Liver (tissue), 8 donors: ENCODE measurements at regions not wholly inside any gene's neighbourhood (a gene's known extent, or its start where the extent isn't known, plus 50 kb on each side); places are given as distances from the start of the nearest gene placed in this dataset.

Source experiments
- DNase-seq: peaks from one replicate; pipeline ENCODE4 v3.0.0-alpha.2; 2017; ENCODE audit warnings: low spot score
- H3K27ac ChIP-seq, 2 donors: one replicate each; pipeline ENCODE4 v1.7.0; 2013; ENCODE audit warnings: inconsistent platforms in 2 of 2, low read length in 2 of 2, control low read depth in 1 of 2, low read depth in 1 of 2, mild to moderate bottlenecking in 1 of 2
- H3K27me3 ChIP-seq, 4 donors: one replicate each; pipeline versions ENCODE4 v1.6.1 to v1.7.0; 2013; ENCODE audit warnings: low read length in 3 of 4, inconsistent platforms in 1 of 4, mild to moderate bottlenecking in 1 of 4, moderate library complexity in 1 of 4; ENCODE audit not compliant: control insufficient read depth in 4 of 4, insufficient read depth in 4 of 4
- H3K36me3 ChIP-seq, 4 donors: one replicate each; pipeline versions ENCODE4 v1.6.1 to v1.7.0; 2013; ENCODE audit warnings: low read length in 3 of 4, mild to moderate bottlenecking in 3 of 4, low read depth in 1 of 4, moderate library complexity in 1 of 4; ENCODE audit not compliant: control insufficient read depth in 4 of 4, insufficient read depth in 3 of 4
- H3K4me1 ChIP-seq, 4 donors: one replicate each; pipeline versions ENCODE4 v1.6.1 to v1.7.0; 2013; ENCODE audit warnings: low read length in 3 of 4, mild to moderate bottlenecking in 3 of 4, moderate library complexity in 1 of 4; ENCODE audit not compliant: control insufficient read depth in 4 of 4, insufficient read depth in 4 of 4
- H3K4me3 ChIP-seq, 3 donors: one replicate each; pipeline versions ENCODE4 v1.6.1 to v1.7.0; 2013; ENCODE audit warnings: low read length in 3 of 3, control low read depth in 1 of 3, low read depth in 1 of 3, mild to moderate bottlenecking in 1 of 3
- H3K9ac ChIP-seq, 2 donors: one replicate each; pipeline ENCODE4 v1.7.0; 2013; ENCODE audit warnings: low read length in 2 of 2, mild to moderate bottlenecking in 2 of 2, moderate library complexity in 2 of 2, control low read depth in 1 of 2, low read depth in 1 of 2
- H3K9me3 ChIP-seq, 4 donors: one replicate each; pipeline versions ENCODE4 v1.6.1 to v1.7.0; 2013; ENCODE audit warnings: low read length in 3 of 4; ENCODE audit not compliant: control insufficient read depth in 4 of 4
- EGR1 ChIP-seq, 2 donors: IDR thresholded peaks; 2 replicates each; pipeline ENCODE4 v1.6.1; 2016 to 2018; ENCODE audit warnings: antibody characterized with exemption in 2 of 2, low read depth in 2 of 2
- FOXA1 ChIP-seq: IDR thresholded peaks from 2 replicates; pipeline ENCODE4 v1.6.1; 2016; ENCODE audit warnings: antibody characterized with exemption
- FOXA2 ChIP-seq: IDR thresholded peaks from 2 replicates; pipeline ENCODE4 v1.6.1; 2016; ENCODE audit warnings: antibody characterized with exemption
- GABPA ChIP-seq, 2 donors: IDR thresholded peaks in 1 of 2; conservative IDR thresholded peaks in 1 of 2; 2 replicates each; pipeline ENCODE4 v1.6.1; 2016; ENCODE audit warnings: antibody characterized with exemption in 2 of 2, mild to moderate bottlenecking in 1 of 2, moderate library complexity in 1 of 2
- HNF4A ChIP-seq, 2 donors: conservative IDR thresholded peaks; 2 replicates each; pipeline ENCODE4 v1.6.1; 2016; ENCODE audit warnings: antibody characterized with exemption in 2 of 2, mild to moderate bottlenecking in 2 of 2
- NR2F2 ChIP-seq: IDR thresholded peaks from 2 replicates; pipeline ENCODE4 v1.6.1; 2016; ENCODE audit warnings: antibody characterized with exemption
- RAD21 ChIP-seq, 2 donors: IDR thresholded peaks; 2 replicates each; pipeline ENCODE4 v1.6.1; 2016; ENCODE audit warnings: antibody characterized with exemption in 2 of 2, mild to moderate bottlenecking in 2 of 2
- YY1 ChIP-seq: IDR thresholded peaks from 2 replicates; pipeline ENCODE4 v1.6.1; 2016; ENCODE audit warnings: antibody characterized with exemption, mild to moderate bottlenecking
- WGBS: extraction: QIAGEN DNeasy Blood & Tissue Kit; methylation state at CpG from one replicate; pipeline ENCODE4 v1.1.7; 2013; 5-methylcytosine and 5-hydroxymethylcytosine counted together
- TF ChIP-seq, protein P1 (sequence below): IDR thresholded peaks from 2 replicates; pipeline ENCODE4 v1.6.1; 2016; ENCODE audit warnings: antibody characterized with exemption
- TF ChIP-seq, protein P2 (sequence below): fragments of 150-350 bp; IDR thresholded peaks from 2 replicates; pipeline ENCODE4 v1.5.1; 2017; ENCODE audit warnings: improper control_type of control experiment, low read depth, low read length; ENCODE audit not compliant: missing input control
- TF ChIP-seq, protein P3 (sequence below): IDR thresholded peaks from 2 replicates; pipeline ENCODE4 v1.6.1; 2016; ENCODE audit warnings: antibody characterized with exemption, mild to moderate bottlenecking
- TF ChIP-seq, protein P4 (sequence below): IDR thresholded peaks from 2 replicates; pipeline ENCODE4 v1.6.1; 2016; ENCODE audit warnings: antibody characterized with exemption
- donor health status: healthy.
- donor health status: healthy.
- donor health status: healthy.
- donor health status: healthy.
- donor health status: healthy.

DNA sequence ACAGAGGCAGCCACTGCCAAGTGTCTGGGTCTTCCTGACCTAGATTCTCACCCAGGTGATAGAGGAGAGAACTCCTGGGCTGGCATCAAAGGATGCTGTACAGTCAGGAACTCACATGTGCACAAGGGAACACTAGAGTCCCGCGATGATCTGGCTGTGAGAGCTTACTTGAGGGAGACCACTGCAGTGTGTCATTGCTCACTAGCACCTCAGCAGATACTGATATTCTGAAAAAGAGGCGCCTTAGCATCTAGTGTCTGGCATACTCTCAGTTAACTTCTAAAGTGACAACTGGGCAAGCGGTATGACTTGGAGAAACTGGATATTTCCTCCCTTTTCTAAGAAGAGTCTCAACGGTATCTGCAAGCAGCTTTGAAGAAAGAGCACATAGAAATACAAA lies 189.9 kb downstream of the CMPK2 start:
- Histone ChIP-seq H3K9ac (no peak overlapping the region), H3K36me3 (no peaks in the 10 kb centered on the region), H3K4me3 (no peak overlapping the region), H3K27ac (no peak overlapping the region), H3K9me3 (peaks cover 0 to 3% (median 0%) of the 10 kb centered on the region in 4 donors), H3K4me1 (no peaks in the 10 kb centered on the region), H3K27me3 (no peaks in the 10 kb centered on the region)
- WGBS, result 88% methylated on average over 5 of the region's 5 CpGs
- TF ChIP-seq, protein P1, sequence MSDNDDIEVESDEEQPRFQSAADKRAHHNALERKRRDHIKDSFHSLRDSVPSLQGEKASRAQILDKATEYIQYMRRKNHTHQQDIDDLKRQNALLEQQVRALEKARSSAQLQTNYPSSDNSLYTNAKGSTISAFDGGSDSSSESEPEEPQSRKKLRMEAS, result no peak
- TF ChIP-seq FOXA1, result no peak
- TF ChIP-seq, protein P2, sequence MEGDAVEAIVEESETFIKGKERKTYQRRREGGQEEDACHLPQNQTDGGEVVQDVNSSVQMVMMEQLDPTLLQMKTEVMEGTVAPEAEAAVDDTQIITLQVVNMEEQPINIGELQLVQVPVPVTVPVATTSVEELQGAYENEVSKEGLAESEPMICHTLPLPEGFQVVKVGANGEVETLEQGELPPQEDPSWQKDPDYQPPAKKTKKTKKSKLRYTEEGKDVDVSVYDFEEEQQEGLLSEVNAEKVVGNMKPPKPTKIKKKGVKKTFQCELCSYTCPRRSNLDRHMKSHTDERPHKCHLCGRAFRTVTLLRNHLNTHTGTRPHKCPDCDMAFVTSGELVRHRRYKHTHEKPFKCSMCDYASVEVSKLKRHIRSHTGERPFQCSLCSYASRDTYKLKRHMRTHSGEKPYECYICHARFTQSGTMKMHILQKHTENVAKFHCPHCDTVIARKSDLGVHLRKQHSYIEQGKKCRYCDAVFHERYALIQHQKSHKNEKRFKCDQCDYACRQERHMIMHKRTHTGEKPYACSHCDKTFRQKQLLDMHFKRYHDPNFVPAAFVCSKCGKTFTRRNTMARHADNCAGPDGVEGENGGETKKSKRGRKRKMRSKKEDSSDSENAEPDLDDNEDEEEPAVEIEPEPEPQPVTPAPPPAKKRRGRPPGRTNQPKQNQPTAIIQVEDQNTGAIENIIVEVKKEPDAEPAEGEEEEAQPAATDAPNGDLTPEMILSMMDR, result no peak
- no peak for TF ChIP-seq RAD21 (IDR thresholded peaks at IDR 0.05)
- no peak for TF ChIP-seq GABPA (IDR thresholded peaks at IDR 0.05 in 1 of 2, conservative IDR thresholded peaks at IDR 0.05 in 1 of 2)
- no peak for TF ChIP-seq FOXA2
- TF ChIP-seq YY1, result no peak
- TF ChIP-seq, protein P3, sequence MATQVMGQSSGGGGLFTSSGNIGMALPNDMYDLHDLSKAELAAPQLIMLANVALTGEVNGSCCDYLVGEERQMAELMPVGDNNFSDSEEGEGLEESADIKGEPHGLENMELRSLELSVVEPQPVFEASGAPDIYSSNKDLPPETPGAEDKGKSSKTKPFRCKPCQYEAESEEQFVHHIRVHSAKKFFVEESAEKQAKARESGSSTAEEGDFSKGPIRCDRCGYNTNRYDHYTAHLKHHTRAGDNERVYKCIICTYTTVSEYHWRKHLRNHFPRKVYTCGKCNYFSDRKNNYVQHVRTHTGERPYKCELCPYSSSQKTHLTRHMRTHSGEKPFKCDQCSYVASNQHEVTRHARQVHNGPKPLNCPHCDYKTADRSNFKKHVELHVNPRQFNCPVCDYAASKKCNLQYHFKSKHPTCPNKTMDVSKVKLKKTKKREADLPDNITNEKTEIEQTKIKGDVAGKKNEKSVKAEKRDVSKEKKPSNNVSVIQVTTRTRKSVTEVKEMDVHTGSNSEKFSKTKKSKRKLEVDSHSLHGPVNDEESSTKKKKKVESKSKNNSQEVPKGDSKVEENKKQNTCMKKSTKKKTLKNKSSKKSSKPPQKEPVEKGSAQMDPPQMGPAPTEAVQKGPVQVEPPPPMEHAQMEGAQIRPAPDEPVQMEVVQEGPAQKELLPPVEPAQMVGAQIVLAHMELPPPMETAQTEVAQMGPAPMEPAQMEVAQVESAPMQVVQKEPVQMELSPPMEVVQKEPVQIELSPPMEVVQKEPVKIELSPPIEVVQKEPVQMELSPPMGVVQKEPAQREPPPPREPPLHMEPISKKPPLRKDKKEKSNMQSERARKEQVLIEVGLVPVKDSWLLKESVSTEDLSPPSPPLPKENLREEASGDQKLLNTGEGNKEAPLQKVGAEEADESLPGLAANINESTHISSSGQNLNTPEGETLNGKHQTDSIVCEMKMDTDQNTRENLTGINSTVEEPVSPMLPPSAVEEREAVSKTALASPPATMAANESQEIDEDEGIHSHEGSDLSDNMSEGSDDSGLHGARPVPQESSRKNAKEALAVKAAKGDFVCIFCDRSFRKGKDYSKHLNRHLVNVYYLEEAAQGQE, result no peak
- no peak for TF ChIP-seq HNF4A (conservative IDR thresholded peaks at IDR 0.05)
- DNase-seq, result no peak

DNA sequence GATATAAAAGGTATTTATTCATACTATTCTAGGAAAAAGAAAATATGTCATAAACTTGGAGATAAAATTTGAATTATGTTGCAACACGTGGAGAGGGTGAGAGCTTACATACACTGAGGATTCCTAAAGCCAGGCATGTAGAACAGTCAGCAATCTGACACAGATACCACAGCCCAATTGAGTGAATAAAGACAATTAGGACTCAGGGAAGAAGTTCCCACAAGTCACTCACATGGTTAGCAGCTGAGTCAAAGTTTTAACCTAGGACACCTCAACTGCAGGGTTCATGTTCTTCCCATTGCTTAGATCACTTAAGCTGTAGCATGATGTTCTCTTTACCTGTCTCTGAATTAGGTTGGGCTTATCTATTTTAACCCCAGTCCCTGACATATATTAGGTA lies 189.5 kb downstream of the CMPK2 start:
- TF ChIP-seq, protein P4, sequence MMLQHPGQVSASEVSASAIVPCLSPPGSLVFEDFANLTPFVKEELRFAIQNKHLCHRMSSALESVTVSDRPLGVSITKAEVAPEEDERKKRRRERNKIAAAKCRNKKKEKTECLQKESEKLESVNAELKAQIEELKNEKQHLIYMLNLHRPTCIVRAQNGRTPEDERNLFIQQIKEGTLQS, result no peak
- TF ChIP-seq HNF4A (conservative IDR thresholded peaks at IDR 0.05) (no peak), FOXA1 (no peak), GABPA (IDR thresholded peaks at IDR 0.05 in 1 of 2, conservative IDR thresholded peaks at IDR 0.05 in 1 of 2) (no peak), RAD21 (IDR thresholded peaks at IDR 0.05) (no peak), NR2F2 (no peak), EGR1 (IDR thresholded peaks at IDR 0.05; ENCODE audit: low read depth in 2 of 2) (no peak)
- TF ChIP-seq, protein P2, result no peak
- TF ChIP-seq, protein P1, result no peak
- WGBS, result 69% methylated on average over 1 of the region's 1 CpG

More for the DNA sequence above, 189.5 kb downstream of the CMPK2 start:
- Histone ChIP-seq H3K9me3 (peaks cover 0 to 3% (median 0%) of the 10 kb centered on the region in 4 donors), H3K4me3 (no peak overlapping the region), H3K36me3 (no peaks in the 10 kb centered on the region), H3K27ac (no peak overlapping the region), H3K27me3 (no peaks in the 10 kb centered on the region), H3K4me1 (no peaks in the 10 kb centered on the region), H3K9ac (no peak overlapping the region)
- DNase-seq, result no peak
